ENCODE measurements at regions not wholly inside any gene's neighbourhood (a gene's known extent, or its start where the extent isn't known, plus 50 kb on each side); places are given as distances from the start of the nearest gene placed in this dataset.

DNA sequence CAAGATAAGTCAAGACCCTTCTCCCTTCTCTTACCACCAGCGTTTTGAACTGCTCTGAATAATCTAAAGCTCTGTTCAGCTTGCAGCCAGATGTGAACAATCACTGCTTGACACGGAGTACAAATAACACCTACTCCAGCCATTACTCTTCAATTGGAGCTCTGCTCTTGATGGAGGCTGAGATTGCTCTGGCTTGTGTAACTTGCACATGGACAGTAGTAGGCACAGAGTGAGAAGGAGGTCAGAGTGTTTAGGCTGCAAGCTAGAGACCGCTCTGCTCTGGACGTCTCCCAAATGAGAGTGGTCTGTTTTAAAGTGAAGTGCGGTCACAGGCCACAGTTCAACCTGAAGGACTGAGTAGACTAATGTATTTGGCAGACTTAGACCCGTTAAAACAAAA is 158.3 kb downstream of the HDGFL1 start:
- ChIA-PET CTCF (interaction anchor here (1.7 kb wide), 1 partner anchor 10 kb away, joined by 8 read pairs; no protein-coding TSS in a partner anchor), POLR2A (no interaction called here)
- Mint-ChIP-seq H3K4me3 (no peak overlapping the region), H3K36me3 (peaks cover 16% of the 10 kb centered on the region), H3K4me1 (peaks cover 10% of the 10 kb centered on the region), H3K9me3 (peaks cover 16% of the 10 kb centered on the region), H3K27me3 (ENCODE audit: low read depth) (no peaks in the 10 kb centered on the region), H3K27ac (no peak overlapping the region)
- ATAC-seq (no peak), DNase-seq (ENCODE audit: low spot score) (no peak)
- no peak for TF ChIP-seq TP53 (CRISPR knock-in tag; IDR thresholded peaks at IDR 0.05)
- TF ChIP-seq, protein P1, sequence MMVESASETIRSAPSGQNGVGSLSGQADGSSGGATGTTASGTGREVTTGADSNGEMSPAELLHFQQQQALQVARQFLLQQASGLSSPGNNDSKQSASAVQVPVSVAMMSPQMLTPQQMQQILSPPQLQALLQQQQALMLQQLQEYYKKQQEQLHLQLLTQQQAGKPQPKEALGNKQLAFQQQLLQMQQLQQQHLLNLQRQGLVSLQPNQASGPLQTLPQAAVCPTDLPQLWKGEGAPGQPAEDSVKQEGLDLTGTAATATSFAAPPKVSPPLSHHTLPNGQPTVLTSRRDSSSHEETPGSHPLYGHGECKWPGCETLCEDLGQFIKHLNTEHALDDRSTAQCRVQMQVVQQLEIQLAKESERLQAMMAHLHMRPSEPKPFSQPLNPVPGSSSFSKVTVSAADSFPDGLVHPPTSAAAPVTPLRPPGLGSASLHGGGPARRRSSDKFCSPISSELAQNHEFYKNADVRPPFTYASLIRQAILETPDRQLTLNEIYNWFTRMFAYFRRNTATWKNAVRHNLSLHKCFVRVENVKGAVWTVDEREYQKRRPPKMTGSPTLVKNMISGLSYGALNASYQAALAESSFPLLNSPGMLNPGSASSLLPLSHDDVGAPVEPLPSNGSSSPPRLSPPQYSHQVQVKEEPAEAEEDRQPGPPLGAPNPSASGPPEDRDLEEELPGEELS (CRISPR knock-in tag; IDR thresholded peaks at IDR 0.05): no peak
- TF ChIP-seq, protein P2, sequence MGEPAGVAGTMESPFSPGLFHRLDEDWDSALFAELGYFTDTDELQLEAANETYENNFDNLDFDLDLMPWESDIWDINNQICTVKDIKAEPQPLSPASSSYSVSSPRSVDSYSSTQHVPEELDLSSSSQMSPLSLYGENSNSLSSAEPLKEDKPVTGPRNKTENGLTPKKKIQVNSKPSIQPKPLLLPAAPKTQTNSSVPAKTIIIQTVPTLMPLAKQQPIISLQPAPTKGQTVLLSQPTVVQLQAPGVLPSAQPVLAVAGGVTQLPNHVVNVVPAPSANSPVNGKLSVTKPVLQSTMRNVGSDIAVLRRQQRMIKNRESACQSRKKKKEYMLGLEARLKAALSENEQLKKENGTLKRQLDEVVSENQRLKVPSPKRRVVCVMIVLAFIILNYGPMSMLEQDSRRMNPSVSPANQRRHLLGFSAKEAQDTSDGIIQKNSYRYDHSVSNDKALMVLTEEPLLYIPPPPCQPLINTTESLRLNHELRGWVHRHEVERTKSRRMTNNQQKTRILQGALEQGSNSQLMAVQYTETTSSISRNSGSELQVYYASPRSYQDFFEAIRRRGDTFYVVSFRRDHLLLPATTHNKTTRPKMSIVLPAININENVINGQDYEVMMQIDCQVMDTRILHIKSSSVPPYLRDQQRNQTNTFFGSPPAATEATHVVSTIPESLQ (CRISPR knock-in tag; IDR thresholded peaks at IDR 0.05): no peak
- no peak for TF ChIP-seq SMAD4 (CRISPR knock-in tag; IDR thresholded peaks at IDR 0.05)
- TF ChIP-seq OVOL2 (CRISPR knock-in tag; IDR thresholded peaks at IDR 0.05; ENCODE audit: borderline replicate concordance): no peak
- TF ChIP-seq, protein P3, sequence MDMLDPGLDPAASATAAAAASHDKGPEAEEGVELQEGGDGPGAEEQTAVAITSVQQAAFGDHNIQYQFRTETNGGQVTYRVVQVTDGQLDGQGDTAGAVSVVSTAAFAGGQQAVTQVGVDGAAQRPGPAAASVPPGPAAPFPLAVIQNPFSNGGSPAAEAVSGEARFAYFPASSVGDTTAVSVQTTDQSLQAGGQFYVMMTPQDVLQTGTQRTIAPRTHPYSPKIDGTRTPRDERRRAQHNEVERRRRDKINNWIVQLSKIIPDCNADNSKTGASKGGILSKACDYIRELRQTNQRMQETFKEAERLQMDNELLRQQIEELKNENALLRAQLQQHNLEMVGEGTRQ (CRISPR knock-in tag; IDR thresholded peaks at IDR 0.05): no peak
- TF ChIP-seq ZNF671 (CRISPR knock-in tag; IDR thresholded peaks at IDR 0.05): no peak
- TF ChIP-seq, protein P4, sequence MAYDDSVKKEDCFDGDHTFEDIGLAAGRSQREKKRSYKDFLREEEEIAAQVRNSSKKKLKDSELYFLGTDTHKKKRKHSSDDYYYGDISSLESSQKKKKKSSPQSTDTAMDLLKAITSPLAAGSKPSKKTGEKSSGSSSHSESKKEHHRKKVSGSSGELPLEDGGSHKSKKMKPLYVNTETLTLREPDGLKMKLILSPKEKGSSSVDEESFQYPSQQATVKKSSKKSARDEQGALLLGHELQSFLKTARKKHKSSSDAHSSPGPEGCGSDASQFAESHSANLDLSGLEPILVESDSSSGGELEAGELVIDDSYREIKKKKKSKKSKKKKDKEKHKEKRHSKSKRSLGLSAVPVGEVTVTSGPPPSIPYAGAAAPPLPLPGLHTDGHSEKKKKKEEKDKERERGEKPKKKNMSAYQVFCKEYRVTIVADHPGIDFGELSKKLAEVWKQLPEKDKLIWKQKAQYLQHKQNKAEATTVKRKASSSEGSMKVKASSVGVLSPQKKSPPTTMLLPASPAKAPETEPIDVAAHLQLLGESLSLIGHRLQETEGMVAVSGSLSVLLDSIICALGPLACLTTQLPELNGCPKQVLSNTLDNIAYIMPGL (CRISPR knock-in tag; IDR thresholded peaks at IDR 0.05): no peak
- TF ChIP-seq, protein P5, sequence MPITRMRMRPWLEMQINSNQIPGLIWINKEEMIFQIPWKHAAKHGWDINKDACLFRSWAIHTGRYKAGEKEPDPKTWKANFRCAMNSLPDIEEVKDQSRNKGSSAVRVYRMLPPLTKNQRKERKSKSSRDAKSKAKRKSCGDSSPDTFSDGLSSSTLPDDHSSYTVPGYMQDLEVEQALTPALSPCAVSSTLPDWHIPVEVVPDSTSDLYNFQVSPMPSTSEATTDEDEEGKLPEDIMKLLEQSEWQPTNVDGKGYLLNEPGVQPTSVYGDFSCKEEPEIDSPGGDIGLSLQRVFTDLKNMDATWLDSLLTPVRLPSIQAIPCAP (CRISPR knock-in tag; IDR thresholded peaks at IDR 0.05): no peak
- TF ChIP-seq, protein P6, sequence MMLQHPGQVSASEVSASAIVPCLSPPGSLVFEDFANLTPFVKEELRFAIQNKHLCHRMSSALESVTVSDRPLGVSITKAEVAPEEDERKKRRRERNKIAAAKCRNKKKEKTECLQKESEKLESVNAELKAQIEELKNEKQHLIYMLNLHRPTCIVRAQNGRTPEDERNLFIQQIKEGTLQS (CRISPR knock-in tag; conservative IDR thresholded peaks at IDR 0.05): no peak
- TF ChIP-seq ZNF232 (CRISPR knock-in tag; IDR thresholded peaks at IDR 0.05): no peak
- TF ChIP-seq ETV6 (CRISPR knock-in tag; IDR thresholded peaks at IDR 0.05): no peak
- TF ChIP-seq, protein P7, sequence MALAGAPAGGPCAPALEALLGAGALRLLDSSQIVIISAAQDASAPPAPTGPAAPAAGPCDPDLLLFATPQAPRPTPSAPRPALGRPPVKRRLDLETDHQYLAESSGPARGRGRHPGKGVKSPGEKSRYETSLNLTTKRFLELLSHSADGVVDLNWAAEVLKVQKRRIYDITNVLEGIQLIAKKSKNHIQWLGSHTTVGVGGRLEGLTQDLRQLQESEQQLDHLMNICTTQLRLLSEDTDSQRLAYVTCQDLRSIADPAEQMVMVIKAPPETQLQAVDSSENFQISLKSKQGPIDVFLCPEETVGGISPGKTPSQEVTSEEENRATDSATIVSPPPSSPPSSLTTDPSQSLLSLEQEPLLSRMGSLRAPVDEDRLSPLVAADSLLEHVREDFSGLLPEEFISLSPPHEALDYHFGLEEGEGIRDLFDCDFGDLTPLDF (CRISPR knock-in tag; IDR thresholded peaks at IDR 0.05): no peak
- TF ChIP-seq PRRX2 (CRISPR knock-in tag; IDR thresholded peaks at IDR 0.05): no peak
- no peak for TF ChIP-seq FOXK1 (CRISPR knock-in tag; IDR thresholded peaks at IDR 0.05)
- TF ChIP-seq, protein P8, sequence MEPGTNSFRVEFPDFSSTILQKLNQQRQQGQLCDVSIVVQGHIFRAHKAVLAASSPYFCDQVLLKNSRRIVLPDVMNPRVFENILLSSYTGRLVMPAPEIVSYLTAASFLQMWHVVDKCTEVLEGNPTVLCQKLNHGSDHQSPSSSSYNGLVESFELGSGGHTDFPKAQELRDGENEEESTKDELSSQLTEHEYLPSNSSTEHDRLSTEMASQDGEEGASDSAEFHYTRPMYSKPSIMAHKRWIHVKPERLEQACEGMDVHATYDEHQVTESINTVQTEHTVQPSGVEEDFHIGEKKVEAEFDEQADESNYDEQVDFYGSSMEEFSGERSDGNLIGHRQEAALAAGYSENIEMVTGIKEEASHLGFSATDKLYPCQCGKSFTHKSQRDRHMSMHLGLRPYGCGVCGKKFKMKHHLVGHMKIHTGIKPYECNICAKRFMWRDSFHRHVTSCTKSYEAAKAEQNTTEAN (CRISPR knock-in tag; IDR thresholded peaks at IDR 0.05): no peak
- no peak for TF ChIP-seq FOXP1 (CRISPR knock-in tag; IDR thresholded peaks at IDR 0.05; ENCODE audit: borderline replicate concordance)
